HepG2 (cell line): ENCODE measurements at regions not wholly inside any gene's neighbourhood (a gene's known extent, or its start where the extent isn't known, plus 50 kb on each side); places are given as distances from the start of the nearest gene placed in this dataset.

Source experiments
- ATAC-seq: fragments of 200-7000 bp; cut with Tn5 transposase; 3 replicates; pipeline ENCODE4 v1.9.1; 2020; ENCODE audit warnings: mild to moderate bottlenecking, moderate library complexity
- BruUV-seq: library from RNA; stranded (reverse); fragments of 400-500 nt; replicated peaks from 2 replicates; lab custom pipeline; 2021; lab: Mats Ljungman, UMichigan
- CTCF ChIA-PET: fragments of 300-600 bp; formaldehyde crosslinking; extraction: SDS; loops from one replicate; lab custom pipeline; 2021; ENCODE audit warnings: low total read pairs, inconsistent platforms, low intra/inter-chr PET ratio; lab: Yijun Ruan, JAX
- POLR2A ChIA-PET: fragments of 350-600 bp; sonication (Branson Sonifier 250); formaldehyde crosslinking; loops from one replicate; lab custom pipeline; 2020; ENCODE audit warnings: antibody characterized with exemption, inconsistent platforms; lab: Yijun Ruan, JAX
- DNase-seq: peaks from one replicate; pipeline ENCODE4 v3.0.0-alpha.2; 2015; ENCODE audit warnings: low spot score
- FAIRE-seq: peaks from 3 replicates; lab custom pipeline; 2011; peaks lifted over from hg19 to GRCh38; lab: Jason Lieb, UNC
- H2AFZ ChIP-seq: one replicate; pipeline ENCODE4 v1.6.1; 2011; ENCODE audit warnings: low read length, inconsistent platforms
- H3K27ac ChIP-seq: fragments of 300-600 bp; 3 replicates; pipeline ENCODE4 v1.8.0; 2011; ENCODE audit warnings: mixed run types, mild to moderate bottlenecking, mixed read lengths, low read length, inconsistent platforms; ENCODE audit not compliant: insufficient read depth; ENCODE audit errors: extremely low read length
- H3K27me3 ChIP-seq, 2 experiments: fragments of 200-600 bp in 1 of 2; 2 replicates in 1 of 2; 3 replicates in 1 of 2; pipeline versions ENCODE4 v1.6.0 to v1.8.0; 2011; ENCODE audit warnings: low read length in 2 of 2, mild to moderate bottlenecking in 2 of 2, moderate library complexity in 2 of 2, inconsistent platforms in 1 of 2; ENCODE audit not compliant: insufficient read depth in 2 of 2, control insufficient read depth in 1 of 2
- H3K36me3 ChIP-seq, 2 experiments: fragments of 200-600 bp in 1 of 2; replicated peaks in 1 of 2; 2 replicates in 1 of 2; 3 replicates in 1 of 2; pipeline versions ENCODE4 v1.5.1 to v1.8.0; 2011; ENCODE audit warnings: low read length in 2 of 2, inconsistent platforms in 1 of 2; ENCODE audit not compliant: insufficient read depth in 2 of 2, control insufficient read depth in 1 of 2
- H3K4me1 ChIP-seq: 2 replicates; pipeline ENCODE4 v1.5.1; 2012; ENCODE audit warnings: low read length, inconsistent platforms; ENCODE audit not compliant: insufficient read depth
- H3K4me2 ChIP-seq: 2 replicates; pipeline ENCODE4 v1.6.0; 2011; ENCODE audit warnings: low read depth, low read length, inconsistent platforms
- H3K4me3 ChIP-seq, 3 experiments: fragments of 200-600 bp in 1 of 3; sonication (generic), shearing (Covaris generic) in 1 of 3; replicated peaks in 1 of 3; 2 replicates each; pipeline ENCODE4 v1.5.1; 2011 to 2016; ENCODE audit warnings: low read length in 3 of 3, inconsistent platforms in 2 of 3, low read depth in 2 of 3, mild to moderate bottlenecking in 2 of 3, control low read depth in 1 of 3, mixed read lengths in 1 of 3; ENCODE audit not compliant: insufficient read depth in 1 of 3
- H3K79me2 ChIP-seq: one replicate; pipeline ENCODE4 v1.6.1; 2011; ENCODE audit warnings: low read length, inconsistent platforms; ENCODE audit not compliant: insufficient read depth
- H3K9ac ChIP-seq: 2 replicates; pipeline ENCODE4 v1.6.0; 2011; ENCODE audit warnings: mild to moderate bottlenecking, low read depth, low read length, inconsistent platforms; ENCODE audit not compliant: insufficient read depth
- H3K9me3 ChIP-seq: 2 replicates; pipeline ENCODE4 v1.5.1; 2012; ENCODE audit warnings: mild to moderate bottlenecking, low read length
- H4K20me1 ChIP-seq: 2 replicates; pipeline ENCODE4 v1.6.0; 2011; ENCODE audit warnings: inconsistent platforms, mild to moderate bottlenecking, low read length, moderate library complexity; ENCODE audit not compliant: insufficient read depth
- CAMTA2 ChIP-seq: sonication (generic); formaldehyde crosslinking; IDR thresholded peaks from 2 replicates; pipeline ENCODE4 v1.4.0; 2020; ENCODE audit warnings: mild to moderate bottlenecking, missing genetic modification reagents, borderline replicate concordance
- CBX1 ChIP-seq: IDR thresholded peaks from one replicate; pipeline ENCODE4 v1.6.1; 2016; ENCODE audit warnings: antibody characterized with exemption, low read depth
- DMAP1 ChIP-seq: IDR thresholded peaks from 2 replicates; pipeline ENCODE4 v1.6.1; 2016
- EZH2 ChIP-seq: conservative IDR thresholded peaks from 2 replicates; pipeline ENCODE4 v1.6.1; 2012; ENCODE audit warnings: mild to moderate bottlenecking, low read depth, low read length, moderate library complexity
- MBNL3 ChIP-seq: fragments of 250-450 bp; sonication (Bioruptor Pico); conservative IDR thresholded peaks from 2 replicates; pipeline ENCODE4 v1.8.0; 2022; ENCODE audit warnings: mild to moderate bottlenecking, inconsistent platforms
- MTA3 ChIP-seq: sonication (generic); formaldehyde crosslinking; IDR thresholded peaks from 2 replicates; pipeline ENCODE4 v1.4.0; 2020; ENCODE audit warnings: missing genetic modification reagents
- PRDM4 ChIP-seq: sonication (generic); formaldehyde crosslinking; IDR thresholded peaks from 2 replicates; pipeline ENCODE4 v1.9.0; 2021; ENCODE audit warnings: missing genetic modification reagents, borderline replicate concordance
- TP53 ChIP-seq: sonication (generic); formaldehyde crosslinking; conservative IDR thresholded peaks from 2 replicates; pipeline ENCODE4 v1.4.0; 2020; ENCODE audit warnings: missing genetic modification reagents
- TRIM24 ChIP-seq: sonication (generic); formaldehyde crosslinking; IDR thresholded peaks from 2 replicates; pipeline ENCODE4 v1.8.0; 2022; ENCODE audit warnings: mild to moderate bottlenecking, missing genetic modification reagents
- ZFP37 ChIP-seq: sonication (generic); formaldehyde crosslinking; IDR thresholded peaks from 2 replicates; pipeline ENCODE4 v1.4.0; 2020; ENCODE audit warnings: missing genetic modification reagents, borderline replicate concordance
- ZFYVE20 ChIP-seq: sonication (generic); formaldehyde crosslinking; IDR thresholded peaks from 2 replicates; pipeline ENCODE4 v1.8.0; 2023; ENCODE audit warnings: low read depth, mild to moderate bottlenecking, moderate library complexity, missing genetic modification reagents, borderline replicate concordance
- ZNF101 ChIP-seq: sonication (generic); formaldehyde crosslinking; IDR thresholded peaks from 2 replicates; pipeline ENCODE4 v1.4.0; 2020; ENCODE audit warnings: mild to moderate bottlenecking, low read depth, missing genetic modification reagents, borderline replicate concordance
- ZNF275 ChIP-seq: sonication (generic); formaldehyde crosslinking; IDR thresholded peaks from 2 replicates; pipeline ENCODE4 v1.8.0; 2022; ENCODE audit warnings: missing genetic modification reagents, mild to moderate bottlenecking, inconsistent platforms, borderline replicate concordance
- ZNF577 ChIP-seq: sonication (generic); formaldehyde crosslinking; IDR thresholded peaks from 2 replicates; pipeline ENCODE4 v1.4.0; 2020; ENCODE audit warnings: mild to moderate bottlenecking, low read depth, missing genetic modification reagents, borderline replicate concordance
- ZNF784 ChIP-seq: sonication (generic); formaldehyde crosslinking; IDR thresholded peaks from 2 replicates; pipeline ENCODE4 v1.5.1; 2020; ENCODE audit warnings: missing genetic modification reagents, mild to moderate bottlenecking, borderline replicate concordance
- ZNF83 ChIP-seq: sonication (generic); formaldehyde crosslinking; IDR thresholded peaks from 2 replicates; pipeline ENCODE4 v1.4.0; 2020; ENCODE audit warnings: missing genetic modification reagents, mild to moderate bottlenecking, borderline replicate concordance
- WGBS: methylation state at CpG from one replicate; pipeline ENCODE4 v1.1.6; 2017; ENCODE audit warnings: low lambda C conversion rate; 5-methylcytosine and 5-hydroxymethylcytosine counted together
- in situ Hi-C: cut with HindIII; loops from 2 replicates; pipeline ENCODE4 v1.10.0; 2017; ENCODE audit warnings: low pct_unique_long_range_greater_than_20kb; ENCODE audit not compliant: extremely low pct_ligation_motif_present
- intact Hi-C: fragments of 100-400 bp; cut with micrococcal nuclease; formaldehyde crosslinking; loops from one replicate; pipeline ENCODE4 v1.10.0; 2022; ENCODE audit not compliant: unreplicated experiment

- ATAC-seq (no peak), FAIRE-seq (no peak), DNase-seq (no peak)
- no peak overlapping the region for H3K27ac ChIP-seq
- no peak overlapping the region for H3K4me3 ChIP-seq
- no peak for TF ChIP-seq ZNF577 (CRISPR knock-in tag)
- no peak for TF ChIP-seq ZNF275 (CRISPR knock-in tag)
- no peak for TF ChIP-seq TP53 (CRISPR knock-in tag)
- no peak for TF ChIP-seq ZFYVE20 (CRISPR knock-in tag)
- TF ChIP-seq MBNL3 (CRISPR knock-in tag) = no peak
- no peak for TF ChIP-seq EZH2
- TF ChIP-seq CAMTA2 (CRISPR knock-in tag) = no peak
- intact Hi-C loops = no loop called here
- BruUV-seq = no TSS peak
- POLR2A ChIA-PET = no interaction called here
- H3K36me3 ChIP-seq = no peaks in the 10 kb centered on the region
- in situ Hi-C loops = no loop called here
- H4K20me1 ChIP-seq = no peaks in the 10 kb centered on the region
- CTCF ChIA-PET = no interaction called here
- WGBS = 17% methylated on average over 1 of the region's 5 CpGs
- no peak overlapping the region for H2AFZ ChIP-seq
- H3K79me2 ChIP-seq = no peaks in the 10 kb centered on the region
- H3K9me3 ChIP-seq = no peaks in the 10 kb centered on the region
- H3K9ac ChIP-seq = no peak overlapping the region
- 0 out of 2 replicates have a peak, but pooled peaks cover 7% of the 10 kb centered on the region for H3K4me1 ChIP-seq
- H3K4me2 ChIP-seq = no peak overlapping the region
- H3K27me3 ChIP-seq = peaks cover 4 to 33% of the 10 kb centered on the region in 2 experiments; a peak in 4 of 5 replicates
Measured at GRCh38 chr12:125205386-125205785, 140.2 kb downstream of the AACS start.

GRCh38 chr12:125206711-125207110, 141.5 kb downstream of the AACS start:
- no TSS peak for BruUV-seq
- H2AFZ ChIP-seq = no peak overlapping the region
- H3K4me1 ChIP-seq = 0 out of 2 replicates have a peak, but pooled peaks cover 7% of the 10 kb centered on the region
- no peak overlapping the region for H3K4me3 ChIP-seq
- peaks cover 6 to 34% of the 10 kb centered on the region in 2 experiments; a peak in 4 of 5 replicates for H3K27me3 ChIP-seq
- no peaks in the 10 kb centered on the region for H4K20me1 ChIP-seq
- no peak overlapping the region for H3K9ac ChIP-seq
- FAIRE-seq = no peak
- H3K79me2 ChIP-seq = no peaks in the 10 kb centered on the region
- no peak for ATAC-seq
- H3K4me2 ChIP-seq = no peak overlapping the region
- intact Hi-C loops (no loop called here), in situ Hi-C loops (no loop called here)
- no peaks in the 10 kb centered on the region for H3K9me3 ChIP-seq
- ChIA-PET CTCF (no interaction called here), POLR2A (no interaction called here)
- H3K36me3 ChIP-seq = no peaks in the 10 kb centered on the region
- no peak overlapping the region for H3K27ac ChIP-seq
- DNase-seq = no peak
- WGBS = 8% methylated on average over 6 of the region's 9 CpGs
- TF ChIP-seq DMAP1 (no peak), ZNF101 (CRISPR knock-in tag) (no peak), PRDM4 (no peak), ZNF83 (no peak), TRIM24 (CRISPR knock-in tag) (no peak), ZFP37 (no peak), MTA3 (CRISPR knock-in tag) (no peak), CBX1 (no peak), ZNF784 (CRISPR knock-in tag) (no peak)
